Neuronal stem cell (in vitro differentiated cells): ENCODE measurements at regions not wholly inside any gene's neighbourhood (a gene's known extent, or its start where the extent isn't known, plus 50 kb on each side); places are given as distances from the start of the nearest gene placed in this dataset.

Source experiments
- DNase-seq: peaks from one replicate; pipeline ENCODE4 v3.0.0-alpha.2; 2013; ENCODE audit warnings: low spot score
- H2AFZ ChIP-seq: one replicate; pipeline ENCODE4 v1.6.1; 2013; ENCODE audit warnings: mild to moderate bottlenecking, low read length, inconsistent platforms
- H2AK5ac ChIP-seq: 2 replicates; pipeline ENCODE4 v1.6.1; 2013; ENCODE audit warnings: low read depth, mild to moderate bottlenecking, inconsistent platforms, low read length, moderate library complexity, mixed read lengths
- H2BK120ac ChIP-seq: 2 replicates; pipeline ENCODE4 v1.6.1; 2013; ENCODE audit warnings: low read depth, mild to moderate bottlenecking, inconsistent platforms, low read length, moderate library complexity, mixed read lengths
- H2BK12ac ChIP-seq: one replicate; pipeline ENCODE4 v1.6.1; 2013; ENCODE audit warnings: low read length, inconsistent platforms
- H2BK15ac ChIP-seq: 2 replicates; pipeline ENCODE4 v1.6.1; 2013; ENCODE audit warnings: mild to moderate bottlenecking, low read length, inconsistent platforms, mixed read lengths
- H2BK5ac ChIP-seq: one replicate; pipeline ENCODE4 v1.6.1; 2013; ENCODE audit warnings: inconsistent platforms, mild to moderate bottlenecking, low read length, moderate library complexity
- H3K14ac ChIP-seq: one replicate; pipeline ENCODE4 v1.6.1; 2013; ENCODE audit warnings: low read length, inconsistent platforms
- H3K18ac ChIP-seq: 2 replicates; pipeline ENCODE4 v1.6.1; 2013; ENCODE audit warnings: low read length, inconsistent platforms
- H3K23ac ChIP-seq: 2 replicates; pipeline ENCODE4 v1.6.1; 2013; ENCODE audit warnings: low read depth, mild to moderate bottlenecking, mixed read lengths, low read length, inconsistent platforms; ENCODE audit not compliant: poor library complexity
- H3K27ac ChIP-seq: replicated peaks from 3 replicates; pipeline ENCODE4 v1.5.1; 2013; ENCODE audit warnings: low read length, inconsistent platforms
- H3K27me3 ChIP-seq, 3 experiments: 2 replicates each; pipeline ENCODE4 v1.6.1; 2013; ENCODE audit warnings: low read length in 3 of 3, mild to moderate bottlenecking in 2 of 3, inconsistent platforms in 1 of 3, low read depth in 1 of 3, mixed read lengths in 1 of 3, moderate library complexity in 1 of 3; ENCODE audit not compliant: control insufficient read depth in 3 of 3, insufficient read depth in 3 of 3
- H3K36me3 ChIP-seq, 2 donors: replicated peaks in 1 of 2; 2 replicates each; pipeline ENCODE4 v1.6.1; 2013; ENCODE audit warnings: low read length in 2 of 2; ENCODE audit not compliant: control insufficient read depth in 2 of 2, insufficient read depth in 2 of 2
- H3K4ac ChIP-seq: 2 replicates; pipeline ENCODE4 v1.6.1; 2013; ENCODE audit warnings: inconsistent platforms, mild to moderate bottlenecking, low read length, moderate library complexity
- H3K4me1 ChIP-seq, 2 donors: 1 replicate in 1 of 2; 2 replicates in 1 of 2; pipeline ENCODE4 v1.6.1; 2013; ENCODE audit warnings: low read length in 2 of 2, low read depth in 1 of 2; ENCODE audit not compliant: control insufficient read depth in 2 of 2, insufficient read depth in 1 of 2
- H3K4me2 ChIP-seq: one replicate; pipeline ENCODE4 v1.6.1; 2013; ENCODE audit warnings: mild to moderate bottlenecking, low read length, inconsistent platforms; ENCODE audit not compliant: insufficient read depth, poor library complexity, severe bottlenecking
- H3K4me3 ChIP-seq, 2 donors: 2 replicates each; pipeline ENCODE4 v1.5.1; 2013; ENCODE audit warnings: low read length in 2 of 2, mild to moderate bottlenecking in 2 of 2, inconsistent platforms in 1 of 2, moderate library complexity in 1 of 2
- H3K79me1 ChIP-seq: one replicate; pipeline ENCODE4 v1.6.1; 2013; ENCODE audit warnings: low read depth, mild to moderate bottlenecking, inconsistent platforms, low read length, moderate library complexity
- H3K9ac ChIP-seq: one replicate; pipeline ENCODE4 v1.6.1; 2013; ENCODE audit warnings: mild to moderate bottlenecking, low read depth, low read length, inconsistent platforms; ENCODE audit not compliant: poor library complexity
- H3K9me3 ChIP-seq, 2 donors: replicated peaks in 1 of 2; 2 replicates each; pipeline versions ENCODE3 to v1.6.1; 2013; ENCODE audit warnings: low read length in 2 of 2, mild to moderate bottlenecking in 2 of 2, inconsistent platforms in 1 of 2, low read depth in 1 of 2, mixed read lengths in 1 of 2, moderate library complexity in 1 of 2; ENCODE audit not compliant: control insufficient read depth in 2 of 2, insufficient read depth in 1 of 2
- H4K8ac ChIP-seq: one replicate; pipeline ENCODE4 v1.6.1; 2013; ENCODE audit warnings: low read depth, mild to moderate bottlenecking, inconsistent platforms, low read length, moderate library complexity
- H4K91ac ChIP-seq: one replicate; pipeline ENCODE4 v1.6.1; 2013; ENCODE audit warnings: low read length, low read depth, mild to moderate bottlenecking, inconsistent platforms; ENCODE audit not compliant: poor library complexity
- WGBS, 2 donors: extraction: QIAGEN DNeasy Blood & Tissue Kit; methylation state at CpG; one replicate each; pipeline ENCODE4 v1.1.7; 2013; ENCODE audit warnings: missing lambda C conversion rate in 2 of 2, mixed read lengths in 1 of 2; ENCODE audit not compliant: insufficient read length in 2 of 2, insufficient replicate concordance in 1 of 2; ENCODE audit errors: extremely low coverage in 2 of 2; 5-methylcytosine and 5-hydroxymethylcytosine counted together

DNA sequence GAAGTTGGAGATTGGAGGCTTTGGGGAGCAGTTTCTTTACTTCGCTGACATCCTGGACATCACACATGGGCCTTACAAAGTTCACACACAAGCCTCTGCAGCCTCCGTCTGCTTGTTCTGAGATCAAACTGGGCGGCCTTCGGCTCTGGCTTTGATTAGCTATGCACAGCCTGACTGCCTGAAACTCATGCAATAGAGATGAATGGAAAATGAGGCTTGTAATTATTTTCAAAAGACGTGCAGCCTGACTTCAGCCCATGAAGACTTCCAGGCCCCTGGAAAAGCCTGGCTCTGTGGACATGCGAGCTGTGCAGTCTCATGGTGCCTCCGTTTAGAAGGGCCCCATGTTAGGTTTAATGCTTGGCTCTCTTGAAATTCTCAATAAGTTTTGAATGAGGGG, 480.5 kb upstream of the SULF2 start:
- H3K14ac ChIP-seq = no peak overlapping the region
- no peaks in the 10 kb centered on the region for H3K79me1 ChIP-seq
- no peaks in the 10 kb centered on the region for H3K36me3 ChIP-seq
- no peak overlapping the region for H4K8ac ChIP-seq
- no peak overlapping the region for H4K91ac ChIP-seq
- no peak overlapping the region for H2AFZ ChIP-seq
- no peak overlapping the region for H2BK12ac ChIP-seq
- H2BK5ac ChIP-seq = no peak overlapping the region
- H3K4me2 ChIP-seq = no peak overlapping the region
- no peak overlapping the region for H2BK120ac ChIP-seq
- no peak overlapping the region for H2AK5ac ChIP-seq
- H3K4me1 ChIP-seq = no peaks in the 10 kb centered on the region
- no peak overlapping the region for H2BK15ac ChIP-seq
- H3K9ac ChIP-seq = no peak overlapping the region
- peaks cover 0 to 11% (median 0%) of the 10 kb centered on the region in 3 experiments for H3K27me3 ChIP-seq
- H3K18ac ChIP-seq = no peak overlapping the region
- no peak overlapping the region for H3K23ac ChIP-seq
- H3K9me3 ChIP-seq = no peaks in the 10 kb centered on the region
- H3K27ac ChIP-seq = no peak overlapping the region
- no peak for DNase-seq
- no CpG with 5 or more reads among the region's 7 CpGs for WGBS, 2 donors
- H3K4ac ChIP-seq = no peak overlapping the region
- no peak overlapping the region for H3K4me3 ChIP-seq

DNA sequence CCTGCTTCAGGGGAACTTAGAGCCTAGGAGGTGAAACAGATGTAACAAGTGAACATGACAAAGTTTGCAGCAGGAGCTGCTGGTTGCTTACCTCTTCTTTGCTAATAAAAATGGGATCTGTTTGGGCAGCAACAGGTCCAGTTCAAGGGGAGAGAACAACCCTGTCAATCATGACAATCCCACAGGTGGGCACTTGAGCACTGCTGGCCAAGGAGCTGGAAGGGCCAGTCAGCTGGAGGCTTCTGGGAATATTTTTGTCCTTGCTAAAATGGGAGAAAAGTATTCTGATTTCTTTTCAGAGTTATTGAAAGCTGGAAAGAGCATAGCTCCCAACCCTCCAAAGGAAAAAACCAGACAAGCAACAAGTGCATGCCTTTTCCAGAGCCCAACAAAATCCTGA, 477.7 kb upstream of the SULF2 start:
- Histone ChIP-seq H2BK5ac (no peak overlapping the region), H3K27ac (no peak overlapping the region), H2AFZ (no peak overlapping the region), H2AK5ac (no peak overlapping the region), H3K9ac (no peak overlapping the region), H3K79me1 (no peaks in the 10 kb centered on the region), H4K8ac (no peak overlapping the region), H3K9me3 (no peaks in the 10 kb centered on the region), H3K4me3 (no peak overlapping the region), H3K23ac (no peak overlapping the region), H3K4me2 (no peak overlapping the region), H3K18ac (no peak overlapping the region), H3K36me3 (no peaks in the 10 kb centered on the region), H4K91ac (no peak overlapping the region), H2BK120ac (no peak overlapping the region), H3K14ac (no peak overlapping the region), H3K4ac (no peak overlapping the region), H2BK12ac (no peak overlapping the region), H2BK15ac (no peak overlapping the region), H3K27me3 (peaks cover 0 to 13% (median 0%) of the 10 kb centered on the region in 3 experiments), H3K4me1 (peaks cover 0 to 2% of the 10 kb centered on the region in 2 donors)
- no peak for DNase-seq

GRCh38 chr20:48262466-48262865, 477.2 kb upstream of the SULF2 start:
- Histone ChIP-seq H3K4me1 (peaks cover 0 to 2% of the 10 kb centered on the region in 2 donors), H2AFZ (no peak overlapping the region), H3K23ac (peak overlapping the region; percentile 36), H2BK120ac (no peak overlapping the region), H3K14ac (no peak overlapping the region), H2BK12ac (no peak overlapping the region), H2BK5ac (no peak overlapping the region), H3K4me2 (no peak overlapping the region), H3K36me3 (no peaks in the 10 kb centered on the region), H2BK15ac (no peak overlapping the region), H4K91ac (no peak overlapping the region), H2AK5ac (no peak overlapping the region), H3K9ac (no peak overlapping the region), H3K18ac (no peak overlapping the region), H3K9me3 (peaks cover 0 to 2% of the 10 kb centered on the region in 2 donors), H3K27me3 (peaks cover 0 to 13% (median 0%) of the 10 kb centered on the region in 3 experiments), H4K8ac (no peak overlapping the region), H3K4ac (no peak overlapping the region), H3K27ac (no peak overlapping the region), H3K4me3 (no peak overlapping the region), H3K79me1 (no peaks in the 10 kb centered on the region)
- no peak for DNase-seq
- no CpG with 5 or more reads among the region's 7 CpGs for WGBS, 2 donors

DNA sequence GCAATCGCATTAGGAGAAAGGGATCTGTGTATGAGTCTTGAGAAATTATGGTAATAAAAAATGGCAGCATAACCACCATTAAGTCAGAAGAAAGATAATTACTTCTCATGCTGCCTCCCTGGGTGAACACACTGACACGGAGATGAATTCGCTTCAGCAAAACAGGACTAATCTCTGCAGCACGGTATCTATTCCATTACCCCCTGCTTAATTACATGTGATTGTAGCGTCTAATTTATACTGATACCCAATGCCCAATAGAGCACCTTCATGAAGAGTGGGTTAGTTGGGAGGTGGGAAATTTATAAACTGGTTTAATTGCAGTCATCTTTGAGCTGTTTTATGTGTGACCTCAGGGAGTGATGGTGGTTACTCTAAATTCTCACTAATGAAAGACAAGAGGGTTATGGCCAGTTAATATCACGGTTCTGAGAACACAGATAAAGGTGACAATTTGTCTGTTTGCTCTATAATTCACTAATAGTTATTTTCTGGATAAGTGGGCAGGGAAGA, 476.2 kb upstream of the SULF2 start:
- Histone ChIP-seq H3K4me1 (peaks cover 0 to 2% of the 10 kb centered on the region in 2 donors), H3K4ac (no peak overlapping the region), H3K27me3 (peaks cover 0 to 13% (median 1%) of the 10 kb centered on the region in 3 experiments), H4K91ac (no peak overlapping the region), H2AK5ac (no peak overlapping the region), H3K27ac (no peak overlapping the region), H2BK5ac (no peak overlapping the region), H3K9me3 (peaks cover 0 to 2% of the 10 kb centered on the region in 2 donors), H3K14ac (no peak overlapping the region), H2BK15ac (no peak overlapping the region), H3K18ac (no peak overlapping the region), H3K36me3 (no peaks in the 10 kb centered on the region), H2AFZ (no peak overlapping the region), H3K79me1 (no peaks in the 10 kb centered on the region), H3K9ac (no peak overlapping the region), H2BK120ac (no peak overlapping the region), H2BK12ac (no peak overlapping the region), H3K23ac (no peak overlapping the region), H3K4me2 (no peak overlapping the region), H3K4me3 (no peak overlapping the region), H4K8ac (no peak overlapping the region)
- WGBS, 2 donors = no CpG with 5 or more reads among the region's 6 CpGs
- DNase-seq = no peak
